Smooth muscle cell (in vitro differentiated cells): ENCODE measurements at regions not wholly inside any gene's neighbourhood (a gene's known extent, or its start where the extent isn't known, plus 50 kb on each side); places are given as distances from the start of the nearest gene placed in this dataset.

Source experiments
- DNase-seq: peaks from one replicate; lab custom pipeline; 2025; ENCODE audit not compliant: unreplicated experiment; lab: John Stamatoyannopoulos, UW
- H2AFZ ChIP-seq: fragments of 200-600 bp; sonication (generic); 2 replicates; pipeline ENCODE4 v1.6.0; 2016; ENCODE audit warnings: antibody characterized with exemption, low read depth, mild to moderate bottlenecking
- H3F3A ChIP-seq: fragments of 200-600 bp; sonication (generic); 2 replicates; pipeline ENCODE4 v1.6.0; 2017; ENCODE audit warnings: antibody characterized with exemption, low read depth
- H3K27ac ChIP-seq: fragments of 200-600 bp; sonication (generic); 2 replicates; pipeline ENCODE4 v1.5.1; 2016; ENCODE audit warnings: low read depth, mild to moderate bottlenecking
- H3K27me3 ChIP-seq: fragments of 200-600 bp; sonication (generic); 2 replicates; pipeline ENCODE4 v1.6.1; 2016; ENCODE audit warnings: low read depth, mild to moderate bottlenecking
- H3K36me3 ChIP-seq: fragments of 200-600 bp; sonication (generic); 2 replicates; pipeline ENCODE4 v1.5.1; 2016; ENCODE audit warnings: low read depth
- H3K4me1 ChIP-seq: fragments of 200-600 bp; sonication (generic); 2 replicates; pipeline ENCODE4 v1.5.1; 2016; ENCODE audit warnings: low read depth
- H3K4me2 ChIP-seq: fragments of 200-600 bp; sonication (generic); 2 replicates; pipeline ENCODE4 v1.6.0; 2016; ENCODE audit warnings: mild to moderate bottlenecking
- H3K4me3 ChIP-seq: fragments of 200-600 bp; sonication (generic); 2 replicates; pipeline ENCODE4 v1.5.1; 2016; ENCODE audit warnings: mild to moderate bottlenecking
- H3K79me2 ChIP-seq: fragments of 200-600 bp; sonication (generic); 2 replicates; pipeline ENCODE4 v1.6.0; 2016; ENCODE audit warnings: low read depth, mild to moderate bottlenecking
- H3K9ac ChIP-seq: fragments of 200-600 bp; sonication (generic); 2 replicates; pipeline ENCODE4 v1.6.0; 2016; ENCODE audit warnings: low read depth
- H3K9me3 ChIP-seq: fragments of 200-600 bp; sonication (generic); replicated peaks from 2 replicates; pipeline ENCODE4 v1.5.1; 2016; ENCODE audit warnings: low read depth
- H4K20me1 ChIP-seq: fragments of 200-600 bp; sonication (generic); 2 replicates; pipeline ENCODE4 v1.6.0; 2016; ENCODE audit warnings: low read depth
- WGBS: methylation state at CpG from one replicate; pipeline ENCODE4 v1.1.7; 2016; ENCODE audit warnings: low lambda C conversion rate; 5-methylcytosine and 5-hydroxymethylcytosine counted together
- TF ChIP-seq, protein P1 (sequence below): fragments of 200-600 bp; sonication (generic); IDR thresholded peaks from 2 replicates; pipeline ENCODE4 v1.5.1; 2017; ENCODE audit warnings: borderline replicate concordance, mild to moderate bottlenecking, antibody characterized with exemption; ENCODE audit not compliant: insufficient read depth, poor library complexity, severe bottlenecking

DNA sequence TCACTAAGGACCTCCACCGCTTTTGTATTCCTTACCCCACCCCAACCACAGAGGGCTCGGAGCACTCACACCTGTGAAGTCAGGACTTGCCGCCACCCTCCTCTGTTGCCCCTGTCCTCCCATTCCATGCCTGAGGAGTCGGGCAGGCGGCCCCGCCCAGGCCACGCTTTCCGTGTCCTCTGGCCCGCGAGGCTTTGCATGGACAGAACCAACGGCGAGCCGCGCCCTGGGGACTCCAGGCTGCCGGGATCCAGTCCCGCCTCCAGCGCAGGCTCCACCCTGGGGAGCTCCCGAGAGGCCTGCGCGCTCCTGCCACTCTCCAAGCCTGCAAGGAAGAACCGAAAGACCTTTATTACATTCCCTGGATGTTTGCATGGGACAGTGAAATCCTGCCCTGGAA is 366.4 kb upstream of the POM121L12 start:
- no peaks in the 10 kb centered on the region for H3F3A ChIP-seq
- H2AFZ ChIP-seq = no peak overlapping the region
- no peaks in the 10 kb centered on the region for H3K9me3 ChIP-seq
- no peaks in the 10 kb centered on the region for H3K36me3 ChIP-seq
- H3K4me3 ChIP-seq = no peak overlapping the region
- H3K4me1 ChIP-seq = peaks cover 9% of the 10 kb centered on the region
- H3K79me2 ChIP-seq = no peaks in the 10 kb centered on the region
- TF ChIP-seq, protein P1, sequence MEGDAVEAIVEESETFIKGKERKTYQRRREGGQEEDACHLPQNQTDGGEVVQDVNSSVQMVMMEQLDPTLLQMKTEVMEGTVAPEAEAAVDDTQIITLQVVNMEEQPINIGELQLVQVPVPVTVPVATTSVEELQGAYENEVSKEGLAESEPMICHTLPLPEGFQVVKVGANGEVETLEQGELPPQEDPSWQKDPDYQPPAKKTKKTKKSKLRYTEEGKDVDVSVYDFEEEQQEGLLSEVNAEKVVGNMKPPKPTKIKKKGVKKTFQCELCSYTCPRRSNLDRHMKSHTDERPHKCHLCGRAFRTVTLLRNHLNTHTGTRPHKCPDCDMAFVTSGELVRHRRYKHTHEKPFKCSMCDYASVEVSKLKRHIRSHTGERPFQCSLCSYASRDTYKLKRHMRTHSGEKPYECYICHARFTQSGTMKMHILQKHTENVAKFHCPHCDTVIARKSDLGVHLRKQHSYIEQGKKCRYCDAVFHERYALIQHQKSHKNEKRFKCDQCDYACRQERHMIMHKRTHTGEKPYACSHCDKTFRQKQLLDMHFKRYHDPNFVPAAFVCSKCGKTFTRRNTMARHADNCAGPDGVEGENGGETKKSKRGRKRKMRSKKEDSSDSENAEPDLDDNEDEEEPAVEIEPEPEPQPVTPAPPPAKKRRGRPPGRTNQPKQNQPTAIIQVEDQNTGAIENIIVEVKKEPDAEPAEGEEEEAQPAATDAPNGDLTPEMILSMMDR = no peak
- H3K27me3 ChIP-seq = no peaks in the 10 kb centered on the region
- no peak overlapping the region for H3K4me2 ChIP-seq
- no peak for DNase-seq
- H4K20me1 ChIP-seq = no peaks in the 10 kb centered on the region
- no peak overlapping the region for H3K9ac ChIP-seq
- 97% methylated on average over 21 of the region's 21 CpGs for WGBS
- no peak overlapping the region for H3K27ac ChIP-seq

DNA sequence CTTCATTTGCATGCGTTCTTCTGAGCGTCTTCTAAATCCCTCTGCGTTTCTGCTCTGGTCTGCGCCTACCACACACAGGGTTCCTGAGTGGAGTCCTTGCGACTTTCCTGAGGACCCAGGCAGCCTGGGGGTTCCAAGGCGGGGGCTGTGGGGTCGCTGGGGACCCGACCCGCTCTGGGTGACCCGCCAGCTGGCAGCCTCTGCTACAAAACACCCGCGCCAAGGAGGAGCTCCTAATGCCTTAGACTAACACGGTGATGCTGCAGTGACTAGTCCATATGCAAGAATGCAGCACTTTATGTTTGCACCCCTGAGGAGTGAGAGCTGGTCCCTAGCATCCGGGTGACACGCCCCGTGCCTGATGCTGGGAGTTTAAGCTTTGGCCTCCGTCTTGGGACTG is 367.0 kb upstream of the POM121L12 start:
- 96% methylated on average over 17 of the region's 17 CpGs for WGBS
- no peak for DNase-seq
- Histone ChIP-seq H4K20me1 (no peaks in the 10 kb centered on the region), H3K4me1 (peaks cover 9% of the 10 kb centered on the region), H3K9ac (no peak overlapping the region), H3K79me2 (no peaks in the 10 kb centered on the region), H3K27me3 (no peaks in the 10 kb centered on the region), H3K36me3 (no peaks in the 10 kb centered on the region), H3K4me2 (no peak overlapping the region), H3K4me3 (no peak overlapping the region), H3K27ac (no peak overlapping the region), H3K9me3 (no peaks in the 10 kb centered on the region), H2AFZ (no peak overlapping the region), H3F3A (no peaks in the 10 kb centered on the region)
- TF ChIP-seq, protein P1 = no peak

DNA sequence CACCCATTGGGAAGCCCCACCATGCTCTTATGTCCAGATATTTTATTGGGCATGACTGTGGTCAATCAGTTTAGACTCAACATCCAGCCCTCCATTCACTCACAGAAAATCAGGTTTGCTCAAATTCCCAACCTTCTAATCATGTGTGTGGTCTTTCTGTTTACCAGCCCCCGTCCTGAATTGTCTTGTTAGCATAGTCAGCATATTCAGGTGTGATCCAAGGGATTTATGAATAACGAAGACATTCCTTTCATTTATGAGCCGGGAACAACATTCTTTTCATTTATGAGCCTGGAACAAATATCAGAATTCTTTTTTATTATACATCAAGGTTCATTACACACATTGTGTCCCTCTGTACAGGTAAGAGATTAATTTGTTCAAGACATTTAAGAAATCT is 376.3 kb upstream of the POM121L12 start:
- Histone ChIP-seq H3K9ac (no peak overlapping the region), H4K20me1 (no peaks in the 10 kb centered on the region), H3K4me2 (no peak overlapping the region), H3K79me2 (no peaks in the 10 kb centered on the region), H3K27ac (no peak overlapping the region), H3K27me3 (no peaks in the 10 kb centered on the region), H3F3A (no peaks in the 10 kb centered on the region), H3K4me1 (no peaks in the 10 kb centered on the region), H3K36me3 (no peaks in the 10 kb centered on the region), H3K4me3 (no peak overlapping the region), H3K9me3 (no peaks in the 10 kb centered on the region), H2AFZ (no peak overlapping the region)
- TF ChIP-seq, protein P1 = no peak
- 84% methylated on average over 3 of the region's 3 CpGs for WGBS
- no peak for DNase-seq

DNA sequence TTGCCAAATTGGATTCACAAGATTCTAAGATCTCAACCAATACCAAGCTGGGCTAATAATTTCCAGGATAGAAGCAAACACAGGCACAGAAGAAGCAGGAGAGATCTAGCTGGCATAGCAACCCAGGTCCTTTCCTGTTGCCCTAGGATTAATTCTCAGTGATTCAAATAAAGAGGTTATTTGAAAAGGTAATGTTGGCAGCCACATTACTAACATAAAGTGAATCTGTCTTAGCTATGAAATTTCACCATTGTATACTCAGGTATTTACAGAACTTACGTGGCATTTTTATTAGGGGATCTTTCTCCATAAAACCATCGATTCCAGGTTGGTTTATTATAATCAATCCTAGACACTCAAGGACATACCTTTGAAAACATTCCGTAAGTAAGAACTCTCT is 379.3 kb upstream of the POM121L12 start:
- Histone ChIP-seq H3K27ac (no peak overlapping the region), H2AFZ (no peak overlapping the region), H3K9ac (no peak overlapping the region), H3K79me2 (no peaks in the 10 kb centered on the region), H3K4me3 (no peak overlapping the region), H3K27me3 (no peaks in the 10 kb centered on the region), H4K20me1 (no peaks in the 10 kb centered on the region), H3K36me3 (no peaks in the 10 kb centered on the region), H3K4me1 (no peaks in the 10 kb centered on the region), H3K4me2 (no peak overlapping the region), H3F3A (no peaks in the 10 kb centered on the region), H3K9me3 (no peaks in the 10 kb centered on the region)
- DNase-seq = no peak
- TF ChIP-seq, protein P1 = no peak
- 78% methylated on average over 3 of the region's 3 CpGs for WGBS
